Thyroid gland (tissue), 4 donors: ENCODE measurements at regions not wholly inside any gene's neighbourhood (a gene's known extent, or its start where the extent isn't known, plus 50 kb on each side); places are given as distances from the start of the nearest gene placed in this dataset.

Experiments used
- POLR2A ChIP-seq, 2 donors: fragments of 450-650 bp; IDR thresholded peaks; one replicate each; pipeline ENCODE4 v1.6.1; 2017; ENCODE audit warnings: antibody characterized with exemption in 2 of 2, mild to moderate bottlenecking in 2 of 2, moderate library complexity in 1 of 2
- TF ChIP-seq, protein P1 (sequence below), 6 experiments: fragments of 200-600 bp in 3 of 6; fragments of 450-650 bp in 3 of 6; sonication (generic) in 3 of 6; IDR thresholded peaks; one replicate each; pipeline ENCODE4 v1.5.1; 2016 to 2019; ENCODE audit warnings: antibody characterized with exemption in 6 of 6, mild to moderate bottlenecking in 2 of 6, inconsistent platforms in 1 of 6, moderate library complexity in 1 of 6

DNA sequence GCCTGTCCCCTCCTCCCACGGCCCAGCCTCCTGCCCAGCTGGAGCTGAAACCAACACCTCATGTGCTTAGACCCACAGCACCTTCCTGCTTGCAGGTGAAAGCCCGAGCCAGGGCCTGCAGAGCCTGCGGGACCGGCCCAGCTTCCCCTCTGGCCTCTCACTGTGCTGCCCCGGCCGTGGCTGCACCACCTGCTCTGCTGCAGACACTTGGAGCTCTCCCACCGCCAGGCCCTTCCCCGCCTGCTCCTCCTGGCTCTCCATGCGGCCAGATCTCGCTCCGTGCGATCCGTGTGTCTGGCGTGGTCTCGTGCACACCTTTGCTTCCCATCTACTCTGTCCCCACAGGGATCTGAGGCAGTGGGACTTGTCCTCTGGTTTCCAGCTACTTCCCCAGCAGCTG is 72.2 kb upstream of the FBRSL1 start:
- no peak for TF ChIP-seq POLR2A (IDR thresholded peaks at IDR 0.05)
- TF ChIP-seq, protein P1, sequence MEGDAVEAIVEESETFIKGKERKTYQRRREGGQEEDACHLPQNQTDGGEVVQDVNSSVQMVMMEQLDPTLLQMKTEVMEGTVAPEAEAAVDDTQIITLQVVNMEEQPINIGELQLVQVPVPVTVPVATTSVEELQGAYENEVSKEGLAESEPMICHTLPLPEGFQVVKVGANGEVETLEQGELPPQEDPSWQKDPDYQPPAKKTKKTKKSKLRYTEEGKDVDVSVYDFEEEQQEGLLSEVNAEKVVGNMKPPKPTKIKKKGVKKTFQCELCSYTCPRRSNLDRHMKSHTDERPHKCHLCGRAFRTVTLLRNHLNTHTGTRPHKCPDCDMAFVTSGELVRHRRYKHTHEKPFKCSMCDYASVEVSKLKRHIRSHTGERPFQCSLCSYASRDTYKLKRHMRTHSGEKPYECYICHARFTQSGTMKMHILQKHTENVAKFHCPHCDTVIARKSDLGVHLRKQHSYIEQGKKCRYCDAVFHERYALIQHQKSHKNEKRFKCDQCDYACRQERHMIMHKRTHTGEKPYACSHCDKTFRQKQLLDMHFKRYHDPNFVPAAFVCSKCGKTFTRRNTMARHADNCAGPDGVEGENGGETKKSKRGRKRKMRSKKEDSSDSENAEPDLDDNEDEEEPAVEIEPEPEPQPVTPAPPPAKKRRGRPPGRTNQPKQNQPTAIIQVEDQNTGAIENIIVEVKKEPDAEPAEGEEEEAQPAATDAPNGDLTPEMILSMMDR (IDR thresholded peaks at IDR 0.05): no peak
